Right renal pelvis (tissue), 4 donors: ENCODE measurements at regions not wholly inside any gene's neighbourhood (a gene's known extent, or its start where the extent isn't known, plus 50 kb on each side); places are given as distances from the start of the nearest gene placed in this dataset.
"Not testable (repeated sequence)": the region's sequence is repeated elsewhere in the genome, so short reads cannot be mapped to it uniquely, and the experiment has no call there.

ENCODE experiments used
- DNase-seq, 4 donors: peaks; one replicate each; pipeline ENCODE4 v3.0.0-alpha.2; 2013; ENCODE audit warnings: low read depth in 4 of 4, low spot score in 3 of 4, missing footprints in 1 of 4

DNA sequence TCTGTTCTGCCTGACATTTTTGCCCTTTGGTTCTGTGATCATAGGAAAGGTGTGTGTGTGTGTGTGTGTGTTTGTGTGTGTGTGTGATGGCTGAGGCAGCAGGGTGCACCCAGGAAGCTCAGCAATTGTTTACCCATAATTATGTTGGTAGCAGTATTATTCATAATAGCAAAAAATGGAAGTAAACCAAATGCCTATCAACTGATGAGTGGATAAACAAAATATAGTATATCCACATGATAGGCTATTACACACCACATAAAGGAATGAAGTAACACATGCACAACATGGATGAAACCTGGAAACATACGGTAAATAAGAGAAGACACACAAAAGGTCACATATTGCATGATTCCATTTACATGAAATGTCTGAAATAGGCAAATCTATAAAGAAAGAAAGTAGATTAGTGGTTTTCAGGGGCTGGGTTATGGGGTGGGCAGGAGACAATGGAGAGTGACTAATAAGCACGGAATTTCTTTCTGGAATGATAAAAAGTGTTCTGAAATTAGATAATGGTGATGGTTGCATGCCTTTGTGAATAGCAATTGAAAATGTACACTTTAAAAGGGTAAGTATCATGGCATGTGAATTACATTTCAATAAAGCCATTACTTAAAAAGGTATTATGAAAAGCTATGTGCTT lies 167.2 kb downstream of the POLR2M start:
- DNase-seq, result no peak

DNA sequence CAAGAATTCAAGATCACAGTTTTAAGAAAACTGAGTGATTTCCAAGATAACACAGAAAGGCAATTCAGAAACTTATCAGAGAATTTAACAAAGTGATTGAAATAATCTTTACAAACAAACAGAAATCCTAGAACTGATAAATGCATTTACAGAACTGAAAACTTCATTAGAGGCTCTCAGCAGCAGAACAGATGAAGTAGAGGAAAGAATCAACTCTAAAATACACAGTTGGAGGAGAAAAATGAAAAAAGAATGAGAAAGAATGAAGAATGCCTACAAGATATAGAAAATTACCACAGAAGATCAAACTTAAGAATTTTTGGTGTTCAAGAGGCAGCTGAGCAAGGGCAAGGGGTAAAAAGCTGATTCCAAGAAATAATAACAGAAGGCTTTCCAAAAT lies 168.8 kb downstream of the POLR2M start:
- DNase-seq, result no peak

DNA sequence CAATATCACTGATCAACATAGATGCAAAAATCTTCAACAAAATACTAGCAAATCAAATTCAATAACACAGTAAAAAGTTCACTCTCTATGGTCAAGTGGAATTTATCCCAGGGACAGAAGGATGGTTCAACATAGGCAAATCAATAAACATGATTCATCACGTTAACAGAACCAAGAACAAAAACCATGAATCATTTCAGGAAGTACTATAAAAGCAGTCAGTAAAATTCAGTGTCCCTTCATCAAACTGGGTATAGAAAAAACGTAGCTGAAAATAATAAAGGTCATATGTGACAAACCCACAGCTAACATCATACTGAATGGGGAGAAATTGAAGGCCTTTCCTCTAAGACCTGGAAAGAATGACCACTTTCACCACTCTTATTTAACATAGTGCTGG lies 172.1 kb downstream of the POLR2M start:
- no peak for DNase-seq

DNA sequence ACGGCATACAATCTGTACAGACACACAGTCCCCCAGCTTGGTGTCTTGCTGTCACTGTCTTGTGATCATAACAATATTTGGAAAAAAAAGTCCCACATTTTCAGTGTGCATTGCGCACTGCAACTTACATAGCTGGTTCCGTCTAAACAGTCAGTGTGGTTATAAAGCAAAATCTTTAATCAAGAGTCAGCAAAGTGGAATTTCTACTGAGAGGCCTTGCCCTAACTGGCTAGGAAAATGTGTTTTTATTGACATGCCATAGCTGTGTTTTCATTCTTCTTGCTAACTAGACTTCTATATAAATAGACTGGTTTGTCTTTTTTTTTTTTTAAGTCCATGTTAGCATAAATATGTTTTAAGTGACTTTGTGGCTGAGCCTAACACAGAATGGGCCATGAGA lies 174.8 kb downstream of the POLR2M start:
- no peak for DNase-seq

DNA sequence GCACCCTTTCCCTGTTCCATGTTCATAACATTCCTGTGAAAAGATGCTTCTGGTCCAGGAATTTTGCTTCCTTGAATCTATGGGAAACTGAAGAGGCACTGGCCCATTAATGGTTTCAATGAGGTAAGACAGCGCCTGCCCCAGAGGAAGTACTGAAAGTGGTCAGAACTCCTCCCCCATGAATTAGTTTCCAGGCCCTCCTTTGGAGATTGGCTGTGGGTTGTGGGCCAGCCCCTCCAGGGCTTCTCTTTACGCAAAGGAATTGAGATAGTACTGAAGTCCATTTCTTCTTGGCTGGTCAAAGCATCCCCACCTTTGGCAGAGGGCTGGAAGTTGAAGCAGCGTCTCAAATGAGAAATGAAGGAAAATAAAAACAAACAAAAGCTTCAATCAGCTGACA lies 175.5 kb downstream of the POLR2M start:
- DNase-seq, result no peak

DNA sequence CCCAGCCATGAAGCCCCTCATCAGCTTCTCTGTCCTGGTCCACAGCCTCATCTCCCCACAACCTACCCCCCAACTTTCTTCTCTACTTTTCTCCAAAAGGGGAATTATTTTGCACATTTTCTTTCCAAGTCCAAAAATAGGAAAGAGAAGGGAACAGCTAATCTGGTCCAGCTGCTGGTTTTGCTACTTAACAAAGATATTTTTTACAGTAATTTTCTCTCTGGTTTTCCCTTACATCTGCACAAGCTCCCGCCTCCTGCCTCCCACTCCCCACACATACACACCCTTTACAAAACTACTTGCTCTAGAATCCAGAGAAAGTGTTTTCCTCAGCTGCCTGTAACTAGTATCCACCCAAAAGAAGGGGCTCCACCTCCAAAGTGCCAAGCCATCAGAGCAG lies 177.2 kb downstream of the POLR2M start:
- no peak for DNase-seq

DNA sequence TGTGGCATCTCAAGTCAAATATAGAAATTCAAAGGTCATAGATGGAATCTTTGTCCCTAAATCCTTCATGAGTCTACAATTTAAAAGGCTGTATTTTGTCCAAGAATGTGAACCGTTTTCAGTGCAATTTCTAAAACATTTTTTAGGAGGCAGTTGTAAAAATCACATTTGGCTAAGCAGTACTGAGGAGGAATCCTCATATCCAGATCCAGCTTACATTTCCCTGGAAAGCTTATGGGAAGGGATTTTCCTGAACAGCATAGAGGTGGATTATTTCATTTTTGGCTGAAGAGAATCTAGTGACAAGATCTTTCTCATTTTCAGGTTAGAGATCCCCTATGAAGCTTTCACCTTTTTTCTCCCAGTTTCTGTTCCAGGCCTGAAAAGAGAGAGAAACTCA lies 178.4 kb downstream of the POLR2M start:
- DNase-seq, result no peak

DNA sequence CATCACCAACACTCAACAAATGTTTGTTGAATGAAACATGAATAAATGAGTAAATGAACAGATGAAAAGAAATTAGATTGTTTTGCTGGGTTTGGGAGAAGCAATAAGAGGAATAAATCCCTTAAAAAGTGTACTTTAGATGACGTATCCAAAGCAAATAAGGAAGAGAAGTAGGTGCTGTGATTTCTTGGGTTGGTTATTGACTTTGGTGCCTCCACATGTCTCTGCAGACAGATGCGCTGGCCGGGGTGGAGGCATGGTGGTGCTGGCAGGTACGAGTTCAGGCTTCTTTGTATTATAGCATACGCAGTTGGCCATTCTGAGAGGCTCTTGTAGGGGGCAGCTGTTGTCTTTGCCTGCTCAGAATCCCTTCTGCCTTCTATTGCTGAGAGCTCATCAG lies 178.9 kb downstream of the POLR2M start:
- DNase-seq, result no peak

DNA sequence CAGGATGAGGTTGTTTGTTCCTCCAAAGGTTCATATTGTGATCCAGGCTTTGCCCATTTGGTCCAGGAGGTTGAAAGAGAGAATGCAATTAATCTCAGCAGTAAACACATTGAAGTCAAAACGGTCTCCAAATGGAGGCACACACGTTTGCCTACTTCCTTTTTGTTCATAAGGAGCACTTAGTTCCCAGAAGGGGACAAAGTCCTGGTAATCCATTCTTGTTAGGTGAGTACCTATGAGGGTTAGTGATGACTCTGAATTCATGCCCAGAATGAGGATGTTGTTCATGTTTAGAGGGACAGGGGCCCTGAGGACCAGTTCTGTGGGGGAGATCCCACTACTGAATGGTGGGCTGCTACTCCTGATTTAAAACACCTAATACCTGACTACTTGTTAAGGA lies 177.7 kb downstream of the ALDH1A2 start:
- no peak for DNase-seq

DNA sequence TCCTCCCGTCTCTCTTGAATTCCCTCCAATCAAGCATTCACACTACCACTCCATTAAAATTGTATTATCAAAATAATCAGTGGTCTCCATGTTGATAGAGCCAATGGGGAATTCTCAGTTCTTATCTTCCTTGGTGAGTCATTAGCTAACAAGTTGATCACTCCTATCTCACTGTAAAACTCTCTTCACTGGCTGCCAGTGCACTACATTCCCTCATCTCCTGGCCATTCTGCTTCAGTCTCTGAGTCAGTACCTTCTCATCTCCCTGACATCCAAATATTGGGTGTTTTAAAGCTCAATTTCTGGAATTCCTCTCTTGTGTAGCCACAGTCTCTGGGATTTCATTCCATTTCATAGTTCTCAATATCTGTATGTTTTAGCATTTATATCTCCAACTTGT lies 175.2 kb downstream of the ALDH1A2 start:
- no peak for DNase-seq

DNA sequence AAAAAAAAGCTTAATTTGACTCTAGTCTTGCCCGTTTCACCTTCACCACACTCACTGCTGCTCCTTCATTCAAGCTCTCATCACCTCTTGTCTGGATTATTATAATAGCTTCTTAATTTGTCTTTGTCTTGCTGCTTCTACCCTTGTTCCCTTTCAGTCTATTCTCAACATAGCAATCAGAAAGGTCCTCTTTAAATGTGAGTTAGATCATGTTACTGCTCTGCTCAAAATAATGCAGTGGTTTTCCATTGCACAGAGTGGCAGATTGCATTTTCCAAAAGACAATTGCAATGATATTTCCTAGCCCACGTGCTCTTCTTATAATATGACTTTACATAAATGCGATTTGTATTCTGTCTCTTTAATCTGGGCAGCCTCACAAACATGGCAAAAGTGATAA lies 174.6 kb downstream of the ALDH1A2 start:
- DNase-seq, result no peak

DNA sequence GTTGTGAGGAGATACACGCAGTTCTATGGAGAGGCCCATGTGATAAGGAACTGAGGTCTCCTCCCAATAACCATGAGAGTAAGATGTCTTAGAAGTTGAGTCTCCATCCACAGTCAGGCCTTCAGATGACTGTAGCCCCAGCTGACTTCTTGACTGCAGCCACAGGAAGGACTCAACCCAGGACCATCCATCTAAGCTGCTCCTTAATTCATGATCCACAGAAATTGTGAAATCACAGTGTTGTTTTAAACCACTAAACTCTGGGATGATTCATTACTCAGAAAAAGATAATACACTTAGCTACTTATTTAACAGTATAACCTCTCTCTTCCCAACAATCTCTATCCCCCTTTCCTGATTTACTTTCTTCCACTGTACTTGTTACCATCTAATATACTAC lies 173.3 kb downstream of the ALDH1A2 start:
- no peak for DNase-seq

DNA sequence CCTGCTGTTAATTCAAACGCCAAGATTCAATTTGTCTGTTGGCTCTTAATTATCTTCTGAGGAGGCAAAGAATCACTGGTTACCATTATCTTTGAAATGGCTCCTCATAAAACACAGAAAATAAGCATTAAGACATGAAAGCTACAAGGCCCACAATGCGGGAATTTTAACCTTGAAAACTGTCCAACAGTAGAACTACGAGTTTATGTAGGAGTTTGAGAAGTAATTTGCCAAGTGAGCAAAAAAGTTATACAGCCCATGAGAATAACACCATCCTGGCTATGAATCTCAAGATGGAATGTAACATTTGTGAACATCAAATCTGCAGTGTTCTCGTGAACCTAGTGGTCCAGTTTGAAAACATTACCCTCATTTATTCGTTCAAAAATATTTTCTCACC lies 172.5 kb downstream of the ALDH1A2 start:
- DNase-seq, result no peak

DNA sequence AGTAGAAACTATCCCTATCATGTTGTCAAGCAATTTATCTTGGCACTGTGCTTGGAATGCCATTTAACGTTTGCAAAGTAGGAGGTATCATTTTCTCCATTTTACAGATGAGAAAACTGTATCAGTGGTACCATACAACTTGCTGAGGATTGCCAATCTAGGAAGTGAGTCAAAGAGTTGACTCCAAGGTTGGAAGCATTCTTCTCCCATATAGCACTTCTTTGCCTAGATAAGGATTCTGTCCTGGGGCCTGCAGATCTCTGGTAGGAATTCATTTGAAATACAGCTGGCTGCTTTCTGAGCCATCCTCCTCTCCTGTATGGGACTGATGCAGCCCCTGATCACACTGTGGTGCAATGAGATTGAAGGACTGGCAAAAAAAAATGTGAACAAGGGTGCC lies 170.2 kb downstream of the ALDH1A2 start:
- no peak for DNase-seq

DNA sequence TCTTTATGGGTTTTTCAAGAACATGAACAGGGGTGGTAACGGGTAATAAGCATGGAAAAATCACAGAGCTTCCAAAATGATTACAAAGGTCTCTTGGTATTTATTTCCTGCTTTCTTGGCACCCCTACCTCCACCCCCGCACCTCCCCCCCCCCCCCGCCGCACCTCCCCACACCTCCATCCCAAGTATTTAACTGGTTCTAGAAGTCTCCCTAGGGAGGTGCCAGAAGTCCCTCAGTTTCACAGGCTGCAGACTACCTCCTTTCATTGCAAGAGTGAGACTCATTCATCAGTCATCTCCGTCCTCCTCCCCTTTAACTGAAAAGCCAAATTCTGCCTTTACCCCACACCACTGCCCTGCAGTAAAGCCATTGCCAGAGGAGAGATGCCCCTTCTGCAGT lies 169.4 kb downstream of the ALDH1A2 start:
- no peak for DNase-seq

DNA sequence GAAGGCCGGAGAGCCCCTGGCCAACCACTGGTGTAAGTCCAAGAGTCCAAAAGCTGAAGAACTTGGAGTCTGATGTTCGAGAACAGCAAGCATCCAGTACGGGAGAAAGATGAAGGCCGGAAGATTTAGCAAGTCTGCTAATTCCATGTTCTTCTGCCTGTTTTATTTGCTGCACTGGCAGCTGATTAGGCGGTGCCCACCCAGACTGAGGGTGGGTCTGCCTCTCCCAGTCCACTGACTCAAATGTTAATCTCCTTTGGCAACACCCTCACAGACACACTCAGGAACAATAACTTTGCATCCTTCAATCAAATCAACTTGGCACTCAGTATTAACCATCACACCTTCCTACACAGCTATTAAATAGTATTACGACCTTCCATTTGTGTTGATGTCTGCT lies 168.6 kb downstream of the ALDH1A2 start:
- DNase-seq, result not testable (repeated sequence)

DNA sequence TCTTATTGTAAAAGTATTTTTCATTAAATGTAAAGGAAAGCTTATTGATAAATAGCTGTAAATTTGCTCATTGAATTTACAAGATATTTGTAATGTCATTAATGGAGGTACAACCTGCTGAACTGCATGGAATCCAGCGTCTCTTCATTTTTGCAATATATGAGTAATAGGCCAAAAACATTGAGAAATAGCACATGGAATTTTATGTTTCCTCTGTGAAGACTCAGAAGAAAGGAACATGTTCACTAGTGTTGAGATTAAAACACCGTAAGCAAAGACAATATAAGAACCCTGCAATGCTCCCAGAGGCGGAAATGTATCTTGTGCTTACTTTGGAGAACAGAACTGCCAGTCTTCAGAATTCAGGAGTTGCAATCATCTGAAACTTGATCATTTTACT lies 167.6 kb downstream of the ALDH1A2 start:
- no peak for DNase-seq

DNA sequence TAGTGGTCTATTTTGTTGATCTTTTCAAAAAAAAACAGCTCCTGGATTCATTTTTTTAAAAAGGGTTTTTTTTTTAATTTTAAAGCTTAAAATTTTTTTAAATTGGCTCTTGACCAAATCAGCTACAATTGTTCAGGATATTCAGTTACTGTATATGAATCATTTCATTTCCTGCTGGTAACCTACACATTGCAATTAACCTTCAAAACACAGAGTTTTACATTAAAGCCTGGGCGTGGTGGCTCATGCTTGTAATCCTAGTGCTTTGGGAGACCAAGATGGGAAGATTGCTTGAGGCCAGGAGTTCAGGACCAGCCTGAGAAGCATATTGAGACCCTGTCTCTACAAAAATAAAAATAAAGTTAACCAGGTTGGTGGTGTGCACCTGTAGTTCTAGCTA lies 163.4 kb downstream of the ALDH1A2 start:
- DNase-seq, result no peak
